ENCODE measurements at regions not wholly inside any gene's neighbourhood (a gene's known extent, or its start where the extent isn't known, plus 50 kb on each side); places are given as distances from the start of the nearest gene placed in this dataset.

- Histone ChIP-seq H3K27ac (no peak overlapping the region), H3K4me3 (no peak overlapping the region), H3K4me1 (no peaks in the 10 kb centered on the region), H3K9me3 (no peaks in the 10 kb centered on the region), H3K36me3 (no peaks in the 10 kb centered on the region), H3K27me3 (no peaks in the 10 kb centered on the region)
- no peak for DNase-seq
- in situ Hi-C loops (cut with MboI; ENCODE audit: low pct_ligation_motif_present in 1 of 4, low pct_unique_long_range_greater_than_20kb in 1 of 4, low sequenced_read_pairs in 3 of 4), result no loop called here
- TF ChIP-seq EP300 (IDR thresholded peaks at IDR 0.05; ENCODE audit: low read depth) (no peak), POLR2AphosphoS5 (IDR thresholded peaks at IDR 0.05) (no peak), POLR2A (IDR thresholded peaks at IDR 0.05) (no peak)
- TF ChIP-seq, protein P1, sequence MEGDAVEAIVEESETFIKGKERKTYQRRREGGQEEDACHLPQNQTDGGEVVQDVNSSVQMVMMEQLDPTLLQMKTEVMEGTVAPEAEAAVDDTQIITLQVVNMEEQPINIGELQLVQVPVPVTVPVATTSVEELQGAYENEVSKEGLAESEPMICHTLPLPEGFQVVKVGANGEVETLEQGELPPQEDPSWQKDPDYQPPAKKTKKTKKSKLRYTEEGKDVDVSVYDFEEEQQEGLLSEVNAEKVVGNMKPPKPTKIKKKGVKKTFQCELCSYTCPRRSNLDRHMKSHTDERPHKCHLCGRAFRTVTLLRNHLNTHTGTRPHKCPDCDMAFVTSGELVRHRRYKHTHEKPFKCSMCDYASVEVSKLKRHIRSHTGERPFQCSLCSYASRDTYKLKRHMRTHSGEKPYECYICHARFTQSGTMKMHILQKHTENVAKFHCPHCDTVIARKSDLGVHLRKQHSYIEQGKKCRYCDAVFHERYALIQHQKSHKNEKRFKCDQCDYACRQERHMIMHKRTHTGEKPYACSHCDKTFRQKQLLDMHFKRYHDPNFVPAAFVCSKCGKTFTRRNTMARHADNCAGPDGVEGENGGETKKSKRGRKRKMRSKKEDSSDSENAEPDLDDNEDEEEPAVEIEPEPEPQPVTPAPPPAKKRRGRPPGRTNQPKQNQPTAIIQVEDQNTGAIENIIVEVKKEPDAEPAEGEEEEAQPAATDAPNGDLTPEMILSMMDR (IDR thresholded peaks at IDR 0.05), result no peak
- intact Hi-C loops (cut with DNase I; ENCODE audit: low total_unique reads), result no loop called here
These were observed 458.8 kb upstream of the ZNF462 start for GRCh38 chr9:106404137-106404536.

GRCh38 chr9:106405871-106406435 is 457.0 kb upstream of the ZNF462 start:
- Histone ChIP-seq H3K9me3 (no peaks in the 10 kb centered on the region), H3K4me1 (no peaks in the 10 kb centered on the region), H3K27me3 (no peaks in the 10 kb centered on the region), H3K36me3 (no peaks in the 10 kb centered on the region), H3K27ac (no peak overlapping the region), H3K4me3 (no peak overlapping the region)
- DNase-seq, result no peak
- intact Hi-C loops (cut with DNase I; ENCODE audit: low total_unique reads), result no loop called here
- TF ChIP-seq, protein P1 (IDR thresholded peaks at IDR 0.05), result no peak
- TF ChIP-seq EP300 (IDR thresholded peaks at IDR 0.05; ENCODE audit: low read depth), result no peak
- 61 to 69% methylated on average over 2 of the region's 2 CpGs for WGBS, 2 donors (ENCODE audit: low coverage in 1 of 2)
- in situ Hi-C loops (cut with MboI; ENCODE audit: low pct_ligation_motif_present in 1 of 4, low pct_unique_long_range_greater_than_20kb in 1 of 4, low sequenced_read_pairs in 3 of 4), result no loop called here

- Histone ChIP-seq H3K9me3 (no peaks in the 10 kb centered on the region), H3K36me3 (no peaks in the 10 kb centered on the region), H3K27me3 (no peaks in the 10 kb centered on the region), H3K4me3 (no peak overlapping the region), H3K27ac (no peak overlapping the region), H3K4me1 (no peaks in the 10 kb centered on the region)
- 71 to 77% methylated on average over 5 to 7 of the region's 7 CpGs for WGBS, 2 donors (ENCODE audit: low coverage in 1 of 2)
- TF ChIP-seq POLR2AphosphoS5 (IDR thresholded peaks at IDR 0.05), result no peak
- TF ChIP-seq, protein P1 (IDR thresholded peaks at IDR 0.05), result no peak
- no peak for TF ChIP-seq POLR2A (IDR thresholded peaks at IDR 0.05)
- no peak for TF ChIP-seq EP300 (IDR thresholded peaks at IDR 0.05; ENCODE audit: low read depth)
- intact Hi-C loops (cut with DNase I; ENCODE audit: low total_unique reads), result no loop called here
- no peak for DNase-seq
- in situ Hi-C loops (cut with MboI; ENCODE audit: low pct_ligation_motif_present in 1 of 4, low pct_unique_long_range_greater_than_20kb in 1 of 4, low sequenced_read_pairs in 3 of 4), result no loop called here
These were observed 448.9 kb upstream of the ZNF462 start for GRCh38 chr9:106414042-106414441.

DNA sequence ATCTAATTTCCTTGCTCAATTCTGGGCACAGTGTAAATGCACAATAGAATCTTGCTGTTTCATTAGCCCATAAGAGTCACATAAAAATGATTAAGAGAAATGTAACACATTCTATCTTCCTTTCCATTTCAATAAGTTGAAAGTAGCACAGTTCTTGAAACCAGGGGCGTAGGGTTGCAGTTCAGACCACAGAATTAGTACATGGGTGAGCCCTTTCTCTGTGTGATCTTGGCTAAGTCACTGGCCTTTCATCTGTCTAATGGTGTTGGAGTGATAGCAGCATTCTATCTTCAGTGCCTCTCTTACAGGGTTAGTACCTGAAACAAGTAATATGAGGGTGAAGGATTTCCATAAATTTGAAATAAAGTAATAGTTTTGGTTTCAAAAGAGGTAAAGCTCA is 445.3 kb upstream of the ZNF462 start:
- Histone ChIP-seq H3K9me3 (no peaks in the 10 kb centered on the region), H3K27me3 (no peaks in the 10 kb centered on the region), H3K4me1 (no peaks in the 10 kb centered on the region), H3K36me3 (no peaks in the 10 kb centered on the region), H3K4me3 (no peak overlapping the region), H3K27ac (no peak overlapping the region)
- intact Hi-C loops (cut with DNase I; ENCODE audit: low total_unique reads), result no loop called here
- TF ChIP-seq POLR2AphosphoS5 (IDR thresholded peaks at IDR 0.05) (no peak), EP300 (IDR thresholded peaks at IDR 0.05; ENCODE audit: low read depth) (no peak), POLR2A (IDR thresholded peaks at IDR 0.05) (no peak)
- TF ChIP-seq, protein P1 (IDR thresholded peaks at IDR 0.05), result no peak
- 82% methylated on average over 1 of the region's 1 CpG; no CpG with 5 or more reads in 1 of the 2 donors for WGBS, 2 donors (ENCODE audit: low coverage in 1 of 2)
- DNase-seq, result no peak
- in situ Hi-C loops (cut with MboI; ENCODE audit: low pct_ligation_motif_present in 1 of 4, low pct_unique_long_range_greater_than_20kb in 1 of 4, low sequenced_read_pairs in 3 of 4), result no loop called here
